CD4-positive, alpha-beta memory T cell (primary cell): ENCODE measurements at regions not wholly inside any gene's neighbourhood (a gene's known extent, or its start where the extent isn't known, plus 50 kb on each side); places are given as distances from the start of the nearest gene placed in this dataset.

ENCODE experiments used
- CTCF ChIA-PET: fragments of 350-600 bp; sonication (Branson Sonifier 250); formaldehyde crosslinking; loops from one replicate; lab custom pipeline; 2021; ENCODE audit warnings: inconsistent platforms; ENCODE audit not compliant: partially characterized antibody; lab: Charles Lee
- POLR2A ChIA-PET: fragments of 350-600 bp; sonication (Branson Sonifier 250); formaldehyde crosslinking; loops from one replicate; lab custom pipeline; 2021; ENCODE audit not compliant: partially characterized antibody; lab: Charles Lee
- DNase-seq, 5 donors: peaks; one replicate each; pipeline versions ENCODE4 v3.0.0 to v3.0.0-alpha.2; 2020 to 2022; ENCODE audit warnings: mixed read lengths in 1 of 5
- H3K27ac ChIP-seq: one replicate; pipeline ENCODE4 v1.7.0; 2013; ENCODE audit warnings: low read depth, low read length
- H3K27me3 ChIP-seq: 2 replicates; pipeline ENCODE4 v1.7.0; 2013; ENCODE audit warnings: mild to moderate bottlenecking, low read length, moderate library complexity; ENCODE audit not compliant: insufficient read depth
- H3K36me3 ChIP-seq: 2 replicates; pipeline ENCODE4 v1.7.0; 2013; ENCODE audit warnings: mild to moderate bottlenecking, low read length, moderate library complexity; ENCODE audit not compliant: insufficient read depth
- H3K4me1 ChIP-seq: 2 replicates; pipeline ENCODE4 v1.7.0; 2013; ENCODE audit warnings: mild to moderate bottlenecking, low read length, moderate library complexity; ENCODE audit not compliant: insufficient read depth
- H3K4me3 ChIP-seq, 2 donors: one replicate each; pipeline ENCODE4 v1.7.0; 2013; ENCODE audit warnings: low read length in 2 of 2, mild to moderate bottlenecking in 1 of 2
- H3K9me3 ChIP-seq, 2 donors: one replicate each; pipeline ENCODE4 v1.7.0; 2013; ENCODE audit warnings: low read length in 2 of 2, control low read depth in 1 of 2; ENCODE audit not compliant: control insufficient read depth in 1 of 2
- H3K27ac Mint-ChIP-seq, 7 donors: one replicate each; pipeline ENCODE4 v1.8.0; 2020 to 2021; ENCODE audit warnings: mixed read lengths in 7 of 7, mild to moderate bottlenecking in 6 of 7, inconsistent platforms in 3 of 7, moderate library complexity in 3 of 7
- H3K27me3 Mint-ChIP-seq, 2 donors: one replicate each; pipeline ENCODE4 v1.8.0; 2020 to 2021; ENCODE audit warnings: mixed read lengths in 2 of 2
- H3K36me3 Mint-ChIP-seq, 2 donors: one replicate each; pipeline ENCODE4 v1.8.0; 2020 to 2021; ENCODE audit warnings: mixed read lengths in 2 of 2, inconsistent platforms in 1 of 2, mild to moderate bottlenecking in 1 of 2
- H3K4me1 Mint-ChIP-seq, 4 donors: one replicate each; pipeline ENCODE4 v1.8.0; 2020 to 2021; ENCODE audit warnings: mixed read lengths in 4 of 4, mild to moderate bottlenecking in 1 of 4
- H3K4me3 Mint-ChIP-seq, 8 donors: one replicate each; pipeline ENCODE4 v1.8.0; 2020 to 2021; ENCODE audit warnings: mixed read lengths in 8 of 8, mild to moderate bottlenecking in 7 of 8, moderate library complexity in 6 of 8, inconsistent platforms in 3 of 8
- H3K9me3 Mint-ChIP-seq, 8 donors: one replicate each; pipeline ENCODE4 v1.8.0; 2020 to 2021; ENCODE audit warnings: mixed read lengths in 8 of 8, mild to moderate bottlenecking in 5 of 8, inconsistent platforms in 3 of 8, moderate library complexity in 1 of 8
- intact Hi-C: fragments of 100-400 bp; cut with micrococcal nuclease; formaldehyde crosslinking; loops from one replicate; pipeline ENCODE4 v1.15.1; 2023

DNA sequence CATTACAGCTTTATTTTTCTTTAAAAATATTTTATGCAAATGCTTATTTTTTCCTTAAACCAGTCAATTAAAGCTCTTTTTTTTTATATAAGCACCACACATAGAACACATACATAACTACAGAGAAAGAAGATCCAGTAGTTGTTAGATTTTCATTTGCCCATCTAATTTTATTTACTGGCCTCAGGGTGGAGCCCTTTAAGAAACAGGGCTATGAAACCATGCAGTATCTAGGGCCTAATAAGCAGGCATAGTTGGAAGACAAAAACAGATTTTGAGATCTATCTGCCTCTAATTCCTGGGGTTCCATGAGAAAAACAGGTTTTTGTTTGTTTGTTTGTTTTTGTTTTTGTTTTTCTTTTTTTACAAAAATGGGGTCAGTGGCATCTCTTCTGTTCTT, 120.6 kb downstream of the BCHE start:
- no peak overlapping the region for H3K27ac Mint-ChIP-seq
- CTCF ChIA-PET = interaction anchor here (0.6 to 0.9 kb wide), 2 partner anchors 10 to 47 kb away, joined by 3 read pairs; no protein-coding TSS in a partner anchor
- Histone ChIP-seq H3K4me3 (no peak overlapping the region), H3K4me1 (no peaks in the 10 kb centered on the region), H3K9me3 (no peaks in the 10 kb centered on the region), H3K27ac (no peak overlapping the region), H3K27me3 (no peaks in the 10 kb centered on the region), H3K36me3 (no peaks in the 10 kb centered on the region)
- POLR2A ChIA-PET = no interaction called here
- H3K36me3 Mint-ChIP-seq = no peaks in the 10 kb centered on the region
- no peak overlapping the region for H3K4me3 Mint-ChIP-seq
- DNase-seq = no peak
- H3K27me3 Mint-ChIP-seq = no peaks in the 10 kb centered on the region
- no peaks in the 10 kb centered on the region for H3K4me1 Mint-ChIP-seq
- intact Hi-C loops = no loop called here
- peaks cover 0 to 7% (median 5%) of the 10 kb centered on the region in 8 donors for H3K9me3 Mint-ChIP-seq

DNA sequence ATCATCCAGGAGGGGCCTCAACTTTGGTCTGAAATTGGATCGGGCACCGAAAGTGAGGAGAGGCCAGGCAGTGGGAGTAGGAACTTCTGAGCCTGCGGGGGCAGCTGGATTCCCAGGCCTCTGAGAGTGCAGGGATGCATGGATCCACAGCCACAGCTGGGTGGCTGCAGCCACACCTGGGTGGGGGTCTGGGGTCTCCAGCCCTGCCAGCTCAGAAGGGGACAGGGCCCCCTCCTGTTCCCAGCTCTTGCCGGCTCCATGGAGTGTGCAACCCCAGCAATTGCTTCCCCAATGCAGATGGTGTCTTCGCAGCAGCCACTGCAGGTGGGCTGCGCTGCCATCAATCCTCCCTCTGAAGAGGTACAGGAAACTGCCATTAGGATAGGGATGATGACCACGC, 123.7 kb downstream of the BCHE start:
- Histone ChIP-seq H3K27me3 (no peaks in the 10 kb centered on the region), H3K4me3 (no peak overlapping the region), H3K36me3 (no peaks in the 10 kb centered on the region), H3K9me3 (no peaks in the 10 kb centered on the region), H3K4me1 (no peaks in the 10 kb centered on the region), H3K27ac (no peak overlapping the region)
- intact Hi-C loops = no loop called here
- H3K4me3 Mint-ChIP-seq = no peak overlapping the region
- POLR2A ChIA-PET = no interaction called here
- H3K27ac Mint-ChIP-seq = no peak overlapping the region
- H3K27me3 Mint-ChIP-seq = no peaks in the 10 kb centered on the region
- CTCF ChIA-PET = no interaction called here
- no peaks in the 10 kb centered on the region for H3K36me3 Mint-ChIP-seq
- H3K9me3 Mint-ChIP-seq = peaks cover 0 to 10% (median 3%) of the 10 kb centered on the region in 8 donors
- no peak for DNase-seq
- H3K4me1 Mint-ChIP-seq = no peaks in the 10 kb centered on the region

DNA sequence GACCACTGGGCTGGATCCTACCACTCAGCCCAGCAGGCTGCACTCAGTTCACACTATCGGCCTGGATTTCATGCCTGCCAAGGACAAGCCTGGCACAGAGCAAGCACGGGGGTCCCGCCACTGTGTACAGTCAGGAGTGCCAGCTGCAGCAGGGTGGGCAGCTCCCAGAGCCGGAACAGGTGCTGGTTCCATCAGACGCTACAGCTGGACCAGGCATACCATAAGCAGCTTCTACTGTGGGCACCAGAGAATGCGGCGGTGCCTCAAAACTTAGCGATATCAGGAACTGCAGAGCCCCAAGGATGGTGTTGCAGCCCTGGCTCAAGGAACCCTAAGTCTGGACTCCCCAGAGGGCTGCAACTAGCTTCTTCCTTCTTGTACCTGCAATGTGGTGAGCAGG, 124.8 kb downstream of the BCHE start:
- H3K4me1 ChIP-seq = no peaks in the 10 kb centered on the region
- H3K27me3 Mint-ChIP-seq = no peaks in the 10 kb centered on the region
- no peaks in the 10 kb centered on the region for H3K27me3 ChIP-seq
- no peak overlapping the region for H3K4me3 Mint-ChIP-seq
- POLR2A ChIA-PET = no interaction called here
- DNase-seq = no peak
- H3K9me3 Mint-ChIP-seq = peaks cover 0 to 10% (median 1%) of the 10 kb centered on the region in 8 donors
- no peaks in the 10 kb centered on the region for H3K36me3 ChIP-seq
- H3K4me3 ChIP-seq = no peak overlapping the region
- H3K36me3 Mint-ChIP-seq = no peaks in the 10 kb centered on the region
- no peaks in the 10 kb centered on the region for H3K9me3 ChIP-seq
- intact Hi-C loops = no loop called here
- H3K27ac ChIP-seq = no peak overlapping the region
- CTCF ChIA-PET = no interaction called here
- H3K27ac Mint-ChIP-seq = no peak overlapping the region
- H3K4me1 Mint-ChIP-seq = no peaks in the 10 kb centered on the region

DNA sequence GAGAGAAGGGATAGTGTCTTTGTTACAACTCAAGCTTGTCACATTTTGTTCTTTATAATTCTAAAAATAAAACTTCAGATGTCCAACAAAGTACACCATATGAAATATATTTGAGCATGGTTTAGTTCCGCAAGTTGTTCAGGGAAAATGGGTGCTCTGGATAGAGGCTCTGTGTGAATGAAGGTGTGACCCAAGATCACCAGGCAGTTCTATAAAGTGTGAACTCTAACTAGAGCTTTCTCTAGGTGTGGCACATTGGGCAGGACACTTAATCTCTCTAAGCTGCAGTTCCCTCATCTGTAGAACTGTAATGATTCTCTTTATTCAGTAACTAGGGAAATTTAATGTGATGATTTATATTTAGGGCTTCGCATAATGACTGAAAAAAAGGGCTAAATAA, 139.3 kb downstream of the BCHE start:
- H3K9me3 ChIP-seq = no peaks in the 10 kb centered on the region
- no peaks in the 10 kb centered on the region for H3K4me1 ChIP-seq
- Mint-ChIP-seq H3K4me1 (no peaks in the 10 kb centered on the region), H3K4me3 (no peak overlapping the region), H3K36me3 (no peaks in the 10 kb centered on the region), H3K27ac (no peak overlapping the region), H3K27me3 (no peaks in the 10 kb centered on the region), H3K9me3 (peaks cover 0 to 26% (median 5%) of the 10 kb centered on the region in 8 donors)
- intact Hi-C loops = no loop called here
- ChIA-PET POLR2A (no interaction called here), CTCF (no interaction called here)
- H3K36me3 ChIP-seq = no peaks in the 10 kb centered on the region
- no peaks in the 10 kb centered on the region for H3K27me3 ChIP-seq
- DNase-seq = no peak
- H3K4me3 ChIP-seq = no peak overlapping the region
- no peak overlapping the region for H3K27ac ChIP-seq

DNA sequence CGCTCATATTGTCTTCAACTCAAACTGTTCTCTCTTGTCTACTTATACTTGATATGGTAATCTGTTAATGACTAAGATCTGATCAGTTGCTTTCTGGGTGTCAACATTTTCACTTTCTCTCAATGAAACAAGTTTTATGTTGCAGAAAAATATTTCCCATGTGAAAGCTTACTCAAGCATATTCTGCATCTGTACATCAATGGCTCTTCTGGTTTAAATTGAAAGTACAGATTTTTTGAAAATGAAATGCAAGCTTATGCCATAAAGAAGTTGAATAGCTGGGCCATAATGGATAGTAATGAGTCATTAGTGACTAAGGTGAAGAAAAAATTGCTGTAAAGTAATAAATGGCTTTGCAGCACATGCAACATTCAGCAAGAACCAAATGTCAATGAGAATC, 140.7 kb downstream of the BCHE start:
- CTCF ChIA-PET = no interaction called here
- Histone ChIP-seq H3K4me1 (no peaks in the 10 kb centered on the region), H3K27me3 (no peaks in the 10 kb centered on the region), H3K4me3 (no peak overlapping the region), H3K27ac (no peak overlapping the region), H3K36me3 (no peaks in the 10 kb centered on the region), H3K9me3 (peaks cover 0 to 4% of the 10 kb centered on the region in 2 donors)
- no peak for DNase-seq
- no peaks in the 10 kb centered on the region for H3K4me1 Mint-ChIP-seq
- no peak overlapping the region for H3K27ac Mint-ChIP-seq
- POLR2A ChIA-PET = no interaction called here
- peaks cover 0 to 33% (median 8%) of the 10 kb centered on the region in 8 donors for H3K9me3 Mint-ChIP-seq
- no peaks in the 10 kb centered on the region for H3K36me3 Mint-ChIP-seq
- H3K27me3 Mint-ChIP-seq = no peaks in the 10 kb centered on the region
- no peak overlapping the region for H3K4me3 Mint-ChIP-seq
- intact Hi-C loops = no loop called here

DNA sequence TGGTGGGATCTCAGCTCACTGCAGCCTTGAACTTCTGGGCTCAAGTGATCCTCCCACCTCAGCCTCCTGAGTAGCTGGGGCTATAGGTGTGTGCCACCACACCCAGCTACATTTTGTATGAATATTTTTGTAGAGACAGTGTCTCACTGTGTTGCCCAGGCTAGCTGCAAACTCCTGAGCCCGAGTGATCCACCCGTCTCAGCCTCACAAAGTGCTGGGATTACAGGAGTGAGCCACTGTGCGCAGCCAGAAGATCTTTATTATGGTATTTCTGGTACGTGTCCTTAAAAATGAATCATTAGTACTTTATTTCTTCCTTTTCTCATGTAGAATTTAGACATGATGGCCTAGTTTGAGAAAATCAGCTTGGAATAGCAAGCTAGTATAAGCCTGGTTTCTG, 153.3 kb downstream of the BCHE start:
- DNase-seq = no peak
- Mint-ChIP-seq H3K9me3 (peaks cover 2 to 11% (median 6%) of the 10 kb centered on the region in 8 donors), H3K36me3 (no peaks in the 10 kb centered on the region), H3K27ac (no peak overlapping the region), H3K4me3 (no peak overlapping the region), H3K4me1 (no peaks in the 10 kb centered on the region), H3K27me3 (no peaks in the 10 kb centered on the region)
- H3K9me3 ChIP-seq = no peaks in the 10 kb centered on the region
- ChIA-PET CTCF (no interaction called here), POLR2A (no interaction called here)
- intact Hi-C loops = no loop called here
- no peak overlapping the region for H3K27ac ChIP-seq
- no peak overlapping the region for H3K4me3 ChIP-seq
- no peaks in the 10 kb centered on the region for H3K4me1 ChIP-seq
- H3K36me3 ChIP-seq = no peaks in the 10 kb centered on the region
- no peaks in the 10 kb centered on the region for H3K27me3 ChIP-seq

DNA sequence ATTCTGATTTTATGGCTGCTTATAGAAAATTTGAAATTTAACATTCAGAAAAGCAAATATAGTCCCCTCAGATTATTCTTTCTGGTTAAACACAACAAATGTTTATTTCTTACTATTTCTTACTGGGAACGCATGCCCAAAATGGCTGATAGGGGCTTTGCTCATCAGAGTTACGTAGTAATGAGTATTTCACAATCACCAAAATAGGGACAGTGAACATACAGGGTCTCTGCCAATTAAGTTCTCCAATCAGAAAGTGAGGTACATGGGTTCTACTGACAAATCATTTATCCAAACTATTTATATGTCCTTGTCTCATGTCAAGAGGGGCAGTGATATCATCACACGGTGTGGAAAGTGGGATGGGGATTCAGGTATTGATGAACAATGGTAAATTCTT, 154.5 kb downstream of the BCHE start:
- H3K36me3 ChIP-seq = no peaks in the 10 kb centered on the region
- no peaks in the 10 kb centered on the region for H3K4me1 ChIP-seq
- H3K27me3 Mint-ChIP-seq = no peaks in the 10 kb centered on the region
- H3K27ac Mint-ChIP-seq = no peak overlapping the region
- H3K36me3 Mint-ChIP-seq = no peaks in the 10 kb centered on the region
- H3K4me3 Mint-ChIP-seq = no peak overlapping the region
- ChIA-PET POLR2A (no interaction called here), CTCF (no interaction called here)
- H3K9me3 Mint-ChIP-seq = peaks cover 2 to 17% (median 6%) of the 10 kb centered on the region in 8 donors
- H3K27me3 ChIP-seq = no peaks in the 10 kb centered on the region
- H3K9me3 ChIP-seq = no peaks in the 10 kb centered on the region
- no peak overlapping the region for H3K27ac ChIP-seq
- intact Hi-C loops = no loop called here
- H3K4me1 Mint-ChIP-seq = no peaks in the 10 kb centered on the region
- no peak for DNase-seq
- H3K4me3 ChIP-seq = no peak overlapping the region

DNA sequence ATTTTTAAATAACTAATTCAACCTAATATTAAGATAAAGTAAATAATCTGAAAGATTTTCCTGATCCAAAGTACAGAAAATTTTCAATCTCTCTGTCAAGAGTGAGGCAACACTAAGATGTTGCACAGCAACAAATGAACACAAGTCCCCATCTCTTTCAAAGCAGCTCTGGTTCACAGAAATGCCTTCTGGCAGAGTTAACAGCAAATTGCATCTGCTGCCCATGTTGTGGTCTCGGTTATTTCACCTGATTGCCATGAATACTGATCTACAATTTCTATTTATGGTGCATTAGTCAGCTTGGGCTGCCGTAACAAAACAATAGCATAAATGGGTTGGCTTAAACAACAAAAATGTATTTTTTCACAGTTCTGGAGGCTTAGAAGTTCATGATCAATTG, 167.3 kb downstream of the BCHE start:
- Histone ChIP-seq H3K4me1 (no peaks in the 10 kb centered on the region), H3K4me3 (no peak overlapping the region), H3K27ac (no peak overlapping the region), H3K36me3 (no peaks in the 10 kb centered on the region), H3K9me3 (no peaks in the 10 kb centered on the region), H3K27me3 (no peaks in the 10 kb centered on the region)
- no peak overlapping the region for H3K4me3 Mint-ChIP-seq
- DNase-seq = no peak
- H3K4me1 Mint-ChIP-seq = no peaks in the 10 kb centered on the region
- H3K36me3 Mint-ChIP-seq = no peaks in the 10 kb centered on the region
- intact Hi-C loops = no loop called here
- ChIA-PET CTCF (interaction anchor here (0.5 kb wide), 1 partner anchor 46 kb away, joined by 3 read pairs; no protein-coding TSS in a partner anchor), POLR2A (no interaction called here)
- H3K27me3 Mint-ChIP-seq = no peaks in the 10 kb centered on the region
- peaks cover 0 to 15% (median 7%) of the 10 kb centered on the region in 8 donors for H3K9me3 Mint-ChIP-seq
- no peak overlapping the region for H3K27ac Mint-ChIP-seq
